Stomach (tissue), 8 donors: ENCODE measurements at regions not wholly inside any gene's neighbourhood (a gene's known extent, or its start where the extent isn't known, plus 50 kb on each side); places are given as distances from the start of the nearest gene placed in this dataset.

Experiments
- DNase-seq, 2 donors: peaks; one replicate each; pipeline versions ENCODE4 v3.0.0 to v3.0.0-alpha.2; 2013 to 2019
- H3K27ac ChIP-seq, 5 donors: fragments of 200-600 bp in 4 of 5; sonication (generic) in 4 of 5; one replicate each; pipeline ENCODE4 v1.5.1; 2013 to 2019; ENCODE audit warnings: mild to moderate bottlenecking in 1 of 5, moderate library complexity in 1 of 5
- H3K27me3 ChIP-seq, 3 donors: fragments of 200-600 bp; sonication (generic); one replicate each; pipeline ENCODE4 v1.5.1; 2017 to 2019; ENCODE audit warnings: mixed run types in 1 of 3
- H3K36me3 ChIP-seq, 4 donors: fragments of 200-600 bp; sonication (generic); 1 replicate in 3 of 4; 2 replicates in 1 of 4; pipeline ENCODE4 v1.5.1; 2016 to 2019
- H3K4me1 ChIP-seq, 4 donors: fragments of 200-600 bp; sonication (generic); one replicate each; pipeline ENCODE4 v1.5.1; 2016 to 2019
- H3K4me3 ChIP-seq, 4 donors: fragments of 200-600 bp; sonication (generic) in 3 of 4; one replicate each; pipeline ENCODE4 v1.5.1; 2016 to 2019; ENCODE audit warnings: mild to moderate bottlenecking in 1 of 4
- H3K9me3 ChIP-seq, 4 donors: fragments of 200-600 bp; sonication (generic); one replicate each; pipeline ENCODE4 v1.5.1; 2016 to 2019
- CTCF ChIP-seq, 7 experiments: fragments of 450-650 bp in 4 of 7; fragments of 200-600 bp in 3 of 7; sonication (generic) in 3 of 7; IDR thresholded peaks; one replicate each; pipeline ENCODE4 v1.5.1; 2016 to 2019; ENCODE audit warnings: antibody characterized with exemption in 7 of 7, control low read depth in 2 of 7, mild to moderate bottlenecking in 1 of 7
- EP300 ChIP-seq: sonication (generic); formaldehyde crosslinking; IDR thresholded peaks from one replicate; pipeline ENCODE4 v1.6.1; 2017; ENCODE audit warnings: antibody characterized with exemption
- POLR2A ChIP-seq, 4 donors: fragments of 450-650 bp; IDR thresholded peaks; one replicate each; pipeline ENCODE4 v1.6.1; 2016; ENCODE audit warnings: antibody characterized with exemption in 4 of 4, control low read depth in 2 of 4, mild to moderate bottlenecking in 1 of 4, moderate library complexity in 1 of 4
- POLR2AphosphoS5 ChIP-seq, 3 donors: sonication (generic); formaldehyde crosslinking; IDR thresholded peaks; one replicate each; pipeline ENCODE4 v1.6.1; 2016; ENCODE audit warnings: antibody characterized with exemption in 3 of 3
- WGBS, 5 donors: extraction: QIAGEN DNeasy Blood & Tissue Kit in 3 of 5; methylation state at CpG; one replicate each; pipeline versions ENCODE4 v1.1.5 to v1.1.7; 2013 to 2018; 5-methylcytosine and 5-hydroxymethylcytosine counted together
- intact Hi-C: fragments of 100-400 bp; cut with DNase I; formaldehyde crosslinking; loops from one replicate; pipeline ENCODE4 v1.15.1; 2023; ENCODE audit warnings: low total_unique reads
- donor health status: healthy with polysubstance abuse.
- donor health status: Bipolar disorder and iron deficiency.
- donor health status: healthy.

- TF ChIP-seq POLR2AphosphoS5 (IDR thresholded peaks at IDR 0.05) (no peak), EP300 (no peak), POLR2A (IDR thresholded peaks at IDR 0.05) (no peak), CTCF (IDR thresholded peaks at IDR 0.05) (no peak)
- H3K27ac ChIP-seq, result no peak overlapping the region
- H3K27me3 ChIP-seq, result no peaks in the 10 kb centered on the region
- intact Hi-C loops, result no loop called here
- H3K4me1 ChIP-seq, result no peaks in the 10 kb centered on the region
- H3K4me3 ChIP-seq, result no peak overlapping the region
- no peaks in the 10 kb centered on the region for H3K36me3 ChIP-seq
- DNase-seq, result no peak
- 66 to 78% (median 77%) methylated on average over 3 of the region's 3 CpGs for WGBS, 5 donors
- H3K9me3 ChIP-seq, result no peaks in the 10 kb centered on the region
Measured at GRCh38 chr21:16829532-16829931, 683.3 kb upstream of the CXADR start.

DNA sequence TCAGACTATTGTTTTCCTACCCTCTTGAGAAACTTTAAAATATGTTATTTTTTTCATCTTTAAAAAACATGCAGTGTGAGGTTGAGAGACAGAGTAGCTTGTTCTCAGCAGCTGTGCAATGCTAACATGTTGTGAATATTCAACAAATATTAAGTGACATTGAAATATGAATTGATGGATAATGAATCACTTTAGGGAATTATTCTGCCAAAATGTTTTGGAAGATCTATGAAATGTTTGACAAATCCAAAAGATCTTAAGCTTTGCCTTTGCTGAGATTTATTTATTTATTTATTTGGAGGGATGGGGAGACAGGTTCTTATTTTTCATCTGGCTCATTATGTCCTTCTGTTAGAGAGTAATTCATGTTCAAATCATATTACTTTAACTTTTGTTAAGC lies 680.1 kb upstream of the CXADR start:
- Histone ChIP-seq H3K4me3 (no peak overlapping the region), H3K9me3 (no peaks in the 10 kb centered on the region), H3K27me3 (no peaks in the 10 kb centered on the region), H3K36me3 (no peaks in the 10 kb centered on the region), H3K27ac (no peak overlapping the region), H3K4me1 (no peaks in the 10 kb centered on the region)
- DNase-seq, result no peak
- intact Hi-C loops, result no loop called here
- no peak for TF ChIP-seq CTCF (IDR thresholded peaks at IDR 0.05)
- TF ChIP-seq POLR2A (IDR thresholded peaks at IDR 0.05), result no peak
- no peak for TF ChIP-seq EP300
- no peak for TF ChIP-seq POLR2AphosphoS5 (IDR thresholded peaks at IDR 0.05)

DNA sequence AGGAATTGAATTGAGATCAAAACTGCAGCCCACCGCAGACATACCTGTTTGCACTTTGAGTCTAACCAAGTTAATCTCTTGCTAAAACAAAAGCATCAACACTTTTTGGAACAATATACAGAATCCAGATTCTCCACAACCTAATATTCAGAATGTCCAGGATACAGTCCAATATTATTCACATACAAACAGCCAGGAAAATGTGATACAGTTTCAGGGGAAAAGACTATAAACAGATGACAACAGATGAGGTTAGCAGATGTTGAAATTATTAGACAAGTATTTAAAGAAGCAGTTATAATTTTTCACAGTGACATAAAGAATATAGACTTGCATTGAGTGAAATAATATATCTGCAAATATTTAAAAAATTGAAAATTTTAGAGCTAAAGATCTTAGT lies 678.1 kb upstream of the CXADR start:
- TF ChIP-seq POLR2A (IDR thresholded peaks at IDR 0.05), result no peak
- no peak for TF ChIP-seq POLR2AphosphoS5 (IDR thresholded peaks at IDR 0.05)
- TF ChIP-seq EP300, result no peak
- no peak for TF ChIP-seq CTCF (IDR thresholded peaks at IDR 0.05)
- Histone ChIP-seq H3K4me3 (no peak overlapping the region), H3K36me3 (no peaks in the 10 kb centered on the region), H3K4me1 (no peaks in the 10 kb centered on the region), H3K27me3 (no peaks in the 10 kb centered on the region), H3K27ac (no peak overlapping the region), H3K9me3 (no peaks in the 10 kb centered on the region)
- 80 to 95% (median 84%) methylated on average over 1 of the region's 1 CpG for WGBS, 5 donors
- intact Hi-C loops, result no loop called here
- DNase-seq, result no peak

DNA sequence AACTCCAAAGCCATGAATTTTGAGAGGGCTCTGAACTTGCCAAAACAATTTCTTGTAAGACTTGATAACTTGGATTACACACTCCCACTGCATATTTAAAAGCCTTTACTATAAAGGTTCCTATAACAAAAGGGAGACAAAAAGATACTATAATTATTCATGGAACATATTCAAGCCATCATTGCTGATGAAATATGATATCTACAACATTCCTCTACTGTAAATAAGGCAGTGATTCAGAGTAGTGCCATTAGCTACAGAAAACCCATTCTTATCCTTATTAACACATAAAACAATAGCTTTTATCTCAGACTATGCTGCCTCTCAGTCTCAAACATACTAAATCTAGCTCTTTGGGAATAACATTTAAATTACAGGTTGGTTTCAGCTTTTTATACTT lies 675.5 kb upstream of the CXADR start:
- Histone ChIP-seq H3K36me3 (no peaks in the 10 kb centered on the region), H3K9me3 (no peaks in the 10 kb centered on the region), H3K4me1 (peaks cover 0 to 8% (median 0%) of the 10 kb centered on the region in 4 donors), H3K27me3 (no peaks in the 10 kb centered on the region), H3K4me3 (no peak overlapping the region), H3K27ac (no peak overlapping the region)
- no peak for DNase-seq
- TF ChIP-seq CTCF (IDR thresholded peaks at IDR 0.05), result no peak
- intact Hi-C loops, result no loop called here

- WGBS, 5 donors, result 53 to 65% (median 62%) methylated on average over 2 of the region's 2 CpGs
- Histone ChIP-seq H3K4me3 (no peak overlapping the region), H3K27ac (no peak overlapping the region)
Measured at GRCh38 chr21:16837721-16838120, 675.1 kb upstream of the CXADR start.

More at GRCh38 chr21:16837721-16838120, 675.1 kb upstream of the CXADR start:
- Histone ChIP-seq H3K27me3 (no peaks in the 10 kb centered on the region), H3K9me3 (no peaks in the 10 kb centered on the region), H3K4me1 (peaks cover 0 to 8% (median 0%) of the 10 kb centered on the region in 4 donors), H3K36me3 (no peaks in the 10 kb centered on the region)
- intact Hi-C loops, result no loop called here
- TF ChIP-seq POLR2AphosphoS5 (IDR thresholded peaks at IDR 0.05) (no peak), CTCF (IDR thresholded peaks at IDR 0.05) (no peak), POLR2A (IDR thresholded peaks at IDR 0.05) (no peak), EP300 (no peak)
- peak in 1 of 2 donors; percentile 3 for DNase-seq
